GM12865 (cell line): ENCODE measurements at regions not wholly inside any gene's neighbourhood (a gene's known extent, or its start where the extent isn't known, plus 50 kb on each side); places are given as distances from the start of the nearest gene placed in this dataset.

Experiments used
- DNase-seq: peaks from one replicate; pipeline ENCODE4 v3.0.0; 2010; ENCODE audit warnings: low read depth
- H3K4me3 ChIP-seq: 2 replicates; pipeline ENCODE4 v1.5.1; 2011; ENCODE audit warnings: mild to moderate bottlenecking, low read depth, low read length, control low read depth
- CTCF ChIP-seq: IDR thresholded peaks from 2 replicates; pipeline ENCODE4 v1.5.1; 2011; ENCODE audit warnings: low read length, control low read depth, low read depth, inconsistent platforms; ENCODE audit not compliant: insufficient read depth; ENCODE audit errors: missing control alignments

GRCh38 chr2:150866431-150866830 is 379.0 kb upstream of the RND3 start:
- TF ChIP-seq CTCF, result no peak
- no peak overlapping the region for H3K4me3 ChIP-seq
- DNase-seq, result no peak

- no peak for DNase-seq
- no peak for TF ChIP-seq CTCF
Measured at GRCh38 chr2:150863691-150864090, 376.2 kb upstream of the RND3 start.

GRCh38 chr2:150860301-150860700 is 372.8 kb upstream of the RND3 start:
- DNase-seq, result no peak
- H3K4me3 ChIP-seq, result no peak overlapping the region
- no peak for TF ChIP-seq CTCF

More at GRCh38 chr2:150863691-150864090, 376.2 kb upstream of the RND3 start:
- no peak overlapping the region for H3K4me3 ChIP-seq

- no peak for DNase-seq
- no peak for TF ChIP-seq CTCF
- no peak overlapping the region for H3K4me3 ChIP-seq
Measured at GRCh38 chr2:150859877-150860276, 372.4 kb upstream of the RND3 start.

GRCh38 chr2:150859162-150859561 is 371.7 kb upstream of the RND3 start:
- no peak for TF ChIP-seq CTCF
- no peak for DNase-seq
- H3K4me3 ChIP-seq, result no peak overlapping the region

GRCh38 chr2:150858382-150858781 is 370.9 kb upstream of the RND3 start:
- no peak for DNase-seq
- no peak for TF ChIP-seq CTCF
- no peak overlapping the region for H3K4me3 ChIP-seq

GRCh38 chr2:150856596-150857281 is 369.3 kb upstream of the RND3 start:
- TF ChIP-seq CTCF, result no peak
- H3K4me3 ChIP-seq, result no peak overlapping the region
- DNase-seq, result no peak
